GM19455 (cell line): ENCODE measurements at regions not wholly inside any gene's neighbourhood (a gene's known extent, or its start where the extent isn't known, plus 50 kb on each side); places are given as distances from the start of the nearest gene placed in this dataset.

ENCODE experiments used
- ATAC-seq: cut with Tn5 transposase; IDR thresholded peaks from one replicate; pipeline ENCODE4 v1.9.1; 2021; ENCODE audit not compliant: unreplicated experiment

GRCh38 chr4:4641661-4642495 is 100.0 kb upstream of the STX18 start:
- ATAC-seq: no peak

GRCh38 chr4:4641254-4641653 is 99.4 kb upstream of the STX18 start:
- no peak for ATAC-seq

- ATAC-seq: no peak
Measured at GRCh38 chr4:4640692-4641091, 98.8 kb upstream of the STX18 start.

DNA sequence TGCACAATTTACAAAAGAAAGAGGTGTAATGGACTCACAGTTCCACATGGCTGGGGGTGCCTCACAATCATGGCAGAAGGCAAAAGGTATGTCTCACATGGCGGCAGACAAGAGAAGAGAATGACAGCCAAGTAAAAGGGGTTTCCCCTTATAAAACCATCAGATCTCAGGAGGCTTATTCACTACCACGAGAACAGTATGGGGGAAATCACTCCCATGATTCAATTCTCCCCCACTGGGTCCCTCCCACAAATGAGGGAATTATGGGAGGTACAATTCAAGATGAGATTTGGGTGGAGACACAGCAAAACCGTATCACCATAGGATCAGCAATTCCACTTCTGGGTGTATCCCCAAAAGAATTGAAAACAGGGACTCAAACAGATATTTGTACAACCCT is 97.5 kb upstream of the STX18 start:
- no peak for ATAC-seq

GRCh38 chr4:4637710-4638109 is 95.9 kb upstream of the STX18 start:
- peak; percentile 69 for ATAC-seq

DNA sequence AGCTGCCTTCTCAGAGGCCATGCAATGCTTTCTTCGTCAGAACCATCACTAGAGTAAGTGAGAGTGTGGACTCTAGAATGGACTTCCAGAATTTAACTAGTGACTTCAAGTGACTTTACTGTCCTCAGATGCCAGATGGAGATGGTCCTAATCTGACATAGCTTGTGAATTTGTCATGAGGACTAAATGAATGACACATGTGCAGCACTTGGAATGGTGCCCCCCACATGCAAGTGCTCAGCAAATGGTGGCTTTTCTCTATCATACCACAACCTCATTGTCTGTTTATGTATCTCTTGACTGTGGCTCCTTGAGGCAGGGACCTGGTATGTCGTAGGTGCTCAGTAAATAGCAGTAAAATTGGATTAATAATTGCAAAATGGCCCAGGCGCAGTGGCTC is 91.6 kb upstream of the STX18 start:
- no peak for ATAC-seq

- ATAC-seq: peak; percentile 80
Measured at GRCh38 chr4:4631150-4631549, 89.3 kb upstream of the STX18 start.

DNA sequence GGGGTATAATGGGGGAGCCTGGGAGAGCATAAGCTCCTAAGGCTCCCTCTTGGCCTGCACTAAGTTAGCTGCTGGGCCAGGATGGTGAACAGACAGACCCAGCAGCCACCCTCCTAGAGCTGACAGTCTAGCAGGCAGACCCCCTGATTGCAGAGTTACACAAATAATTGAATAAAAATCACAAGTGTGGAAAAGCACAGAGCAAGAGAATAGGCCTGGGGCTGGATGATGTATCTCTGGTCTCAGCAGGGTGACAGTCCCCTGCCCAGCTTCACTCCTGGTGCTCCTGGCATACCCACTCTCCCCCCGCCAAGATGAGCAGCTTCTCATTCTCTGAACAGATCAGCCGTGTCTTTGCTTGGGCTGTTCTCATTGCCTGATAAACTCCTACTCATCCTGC is 86.1 kb upstream of the STX18 start:
- ATAC-seq: no peak

DNA sequence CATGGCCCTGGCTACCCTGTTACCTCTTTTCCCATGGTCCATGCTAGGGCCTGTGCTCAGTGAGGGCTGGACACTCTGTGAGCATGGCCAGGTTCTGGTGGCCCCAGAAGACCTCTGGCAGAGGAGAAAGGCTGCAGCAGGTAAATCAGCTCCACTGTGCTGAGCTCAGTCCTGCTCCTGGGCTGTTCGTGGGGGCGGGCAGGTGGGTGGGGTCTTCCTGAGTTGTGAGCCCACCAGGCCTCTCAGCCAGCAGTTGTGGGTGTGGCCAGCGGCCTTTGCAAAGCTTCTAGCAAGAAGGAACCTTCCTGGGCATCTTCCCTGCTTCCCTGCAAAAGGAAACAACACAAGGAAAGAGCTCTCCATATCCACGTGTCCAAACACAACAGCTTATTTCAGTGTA is 85.3 kb upstream of the STX18 start:
- no peak for ATAC-seq

- ATAC-seq: no peak
Measured at GRCh38 chr4:4625488-4625887, 83.6 kb upstream of the STX18 start.

GRCh38 chr4:4624276-4624897 is 82.5 kb upstream of the STX18 start:
- no peak for ATAC-seq

- no peak for ATAC-seq
Measured at GRCh38 chr4:4619821-4620220, 78.0 kb upstream of the STX18 start.

DNA sequence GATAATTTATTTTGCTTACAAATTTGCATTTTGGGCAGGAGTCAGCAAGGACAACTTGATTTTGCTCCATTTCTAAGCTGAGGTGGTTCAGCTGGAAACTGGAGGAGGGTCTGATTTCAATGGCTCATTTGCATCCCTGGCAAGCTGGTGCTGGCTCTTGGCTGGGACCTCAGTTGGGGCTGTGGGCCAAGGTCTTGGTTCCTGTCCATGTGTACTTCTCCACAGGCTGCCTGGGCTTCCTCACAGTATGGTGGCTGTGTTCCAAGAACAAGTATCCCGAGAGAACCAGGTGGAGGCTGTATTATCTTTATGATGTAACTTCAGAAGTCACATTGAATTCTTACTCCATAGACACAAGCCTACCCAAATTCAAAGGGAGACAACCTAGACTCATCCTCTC is 77.0 kb upstream of the STX18 start:
- ATAC-seq: no peak

- ATAC-seq: no peak
Measured at GRCh38 chr4:4614925-4615678, 73.3 kb upstream of the STX18 start.

DNA sequence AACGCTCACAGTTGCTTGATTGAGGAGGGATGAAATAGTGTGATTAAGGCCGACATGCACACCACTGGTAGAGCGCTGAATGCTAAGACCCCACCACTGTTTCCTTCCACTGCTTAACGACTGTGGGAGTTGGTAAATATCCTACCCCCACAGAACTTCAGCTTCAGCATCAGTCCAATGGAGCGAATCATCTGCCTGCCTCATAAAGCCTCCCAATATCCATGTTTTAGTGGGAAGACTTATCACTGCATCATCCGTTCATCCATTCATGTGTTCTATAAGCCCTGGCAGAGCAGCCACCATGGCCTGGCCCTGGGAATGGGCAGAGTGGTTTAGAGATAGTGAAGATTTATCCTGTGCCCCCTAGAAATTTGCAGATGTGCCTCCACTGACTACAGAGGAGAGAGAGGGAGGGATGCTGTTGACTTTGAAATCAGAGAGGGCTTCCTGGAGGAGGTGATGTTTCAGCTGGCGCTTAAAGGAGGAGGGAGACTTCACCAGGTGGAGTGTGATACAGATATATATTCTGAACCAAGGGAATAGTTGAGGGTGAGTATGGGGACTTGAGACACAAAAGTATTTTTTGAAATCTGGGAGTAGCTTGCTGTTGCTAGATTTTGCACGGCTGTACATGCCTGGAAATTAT is 71.9 kb upstream of the STX18 start:
- ATAC-seq: no peak

DNA sequence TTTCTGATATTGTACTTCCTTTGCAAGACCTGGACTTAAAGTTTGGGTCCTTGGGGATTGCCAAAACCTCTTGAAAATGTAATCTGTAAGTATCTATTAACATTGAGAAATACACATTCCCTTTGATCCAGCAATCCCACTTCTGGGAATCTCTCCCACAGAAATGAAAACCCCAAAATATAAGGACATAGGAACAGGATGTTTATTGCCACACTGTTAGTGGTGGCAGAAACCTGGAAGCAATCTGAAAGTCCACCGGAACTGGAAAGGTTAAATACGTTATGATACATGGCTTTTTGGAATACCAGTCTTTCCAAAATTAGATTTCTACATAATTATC is 71.2 kb upstream of the STX18 start:
- ATAC-seq: no peak

DNA sequence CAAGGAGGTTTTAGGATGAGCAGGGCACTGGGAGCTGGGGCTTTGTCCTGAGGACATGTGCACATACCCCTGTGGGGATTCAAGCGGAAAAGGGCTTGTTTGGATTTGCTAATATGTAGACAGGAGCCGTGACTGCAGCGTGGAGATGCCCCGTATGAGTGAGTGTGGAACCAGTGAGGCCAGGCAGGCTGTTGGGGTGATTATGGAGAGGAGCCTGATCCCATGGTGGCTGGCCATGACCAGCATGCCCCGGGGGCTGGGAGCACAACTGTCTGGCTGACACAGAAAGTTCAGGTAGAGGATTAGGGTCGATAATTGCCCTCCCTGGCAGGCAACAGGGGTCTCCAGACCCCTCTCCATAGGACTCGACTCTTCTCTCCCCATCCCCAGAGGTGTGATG is 68.8 kb upstream of the STX18 start:
- ATAC-seq: no peak

DNA sequence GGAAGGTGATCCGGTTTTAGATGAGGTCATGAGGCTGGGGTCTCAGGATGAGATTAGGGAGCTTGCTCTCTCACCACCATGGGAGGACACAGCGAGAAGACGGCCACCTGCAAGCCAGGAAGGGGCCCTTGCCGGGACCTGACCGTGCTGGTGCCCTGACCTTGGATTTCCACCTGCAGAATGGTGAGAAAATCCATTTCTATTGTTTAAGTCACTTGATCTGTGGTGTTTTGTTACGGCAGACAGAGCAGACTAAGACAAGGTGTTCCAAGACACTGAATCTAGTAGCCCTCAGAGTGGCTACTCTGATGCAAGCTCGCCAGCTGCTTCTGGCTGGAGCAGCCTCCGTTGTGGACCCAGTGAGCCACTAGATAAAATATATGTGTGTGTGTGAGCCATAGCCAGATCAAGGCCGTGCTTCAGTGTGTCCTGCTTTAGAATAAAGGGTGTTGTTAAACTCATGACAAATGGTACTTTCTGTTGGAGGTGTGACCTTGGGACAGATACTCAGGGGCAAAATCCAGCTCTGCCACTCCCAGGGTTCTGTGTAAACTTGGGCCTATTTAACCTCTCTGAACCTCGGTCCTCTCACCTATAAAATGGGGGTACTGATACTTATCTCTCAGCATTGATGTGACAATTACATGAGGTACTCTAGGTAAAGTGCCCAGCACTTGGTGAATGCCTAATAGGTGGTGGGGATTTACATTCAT is 67.9 kb upstream of the STX18 start:
- no peak for ATAC-seq

DNA sequence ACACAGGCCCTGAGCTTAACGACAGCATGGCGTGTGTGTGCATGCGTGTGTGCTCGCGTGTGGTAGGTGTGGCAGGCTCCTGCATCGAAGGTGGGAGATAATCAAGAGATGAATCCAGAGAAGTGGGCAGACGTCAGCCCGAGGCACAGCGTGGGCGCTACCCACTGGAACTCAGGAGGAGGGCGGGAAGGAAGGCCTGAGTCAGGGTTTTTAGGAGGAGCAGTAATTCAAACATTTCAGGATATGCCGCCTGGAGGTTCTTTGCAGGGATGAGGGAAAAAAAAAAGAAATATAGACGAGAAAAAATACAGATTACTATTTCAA is 66.3 kb upstream of the STX18 start:
- no peak for ATAC-seq

DNA sequence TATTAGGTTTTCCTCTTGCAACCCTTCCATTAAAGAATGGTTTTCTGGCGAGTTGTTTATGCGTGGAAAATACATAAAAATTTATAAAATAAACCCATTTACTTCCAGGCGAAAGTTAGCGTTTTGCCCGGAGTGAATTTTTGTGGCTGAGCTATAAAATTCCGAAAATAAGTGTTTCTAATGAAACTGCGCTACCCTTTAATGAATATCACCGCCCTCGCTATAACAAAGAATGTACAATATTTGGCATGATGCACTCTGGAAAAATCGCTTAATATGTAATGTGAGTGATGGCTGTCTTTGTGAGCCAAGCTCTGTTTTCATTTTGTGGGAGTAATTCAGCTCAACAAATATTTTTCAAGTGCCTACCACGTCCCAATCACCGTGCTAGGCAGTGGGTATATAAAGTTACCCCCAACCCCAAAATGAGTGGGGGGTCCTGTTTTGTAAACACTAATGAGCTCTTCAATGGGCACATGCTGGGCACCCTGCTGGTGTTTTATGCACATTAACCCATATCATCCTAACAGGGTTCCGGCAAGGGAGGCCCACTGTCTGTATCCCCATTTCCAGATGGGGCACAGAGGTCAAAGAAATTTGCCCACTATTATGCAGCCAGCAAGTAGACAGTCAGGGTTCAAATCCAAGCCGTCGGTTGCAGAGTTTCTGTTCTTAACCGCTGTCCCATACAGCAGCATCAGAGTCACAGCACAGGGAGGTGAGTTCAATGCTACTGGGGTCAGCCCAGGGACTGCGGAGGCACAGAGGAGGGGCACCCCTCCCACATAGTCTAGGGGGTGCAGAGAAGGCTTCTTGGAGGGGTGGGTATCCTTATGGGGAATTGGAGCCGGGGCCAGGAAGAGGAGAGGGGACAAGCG is 65.7 kb upstream of the STX18 start:
- ATAC-seq: no peak
